Endodermal cell (in vitro differentiated cells): ENCODE measurements at regions not wholly inside any gene's neighbourhood (a gene's known extent, or its start where the extent isn't known, plus 50 kb on each side); places are given as distances from the start of the nearest gene placed in this dataset.

ENCODE experiments used
- DNase-seq: peaks from one replicate; pipeline ENCODE4 v3.0.0-alpha.2; 2017
- H3K27ac ChIP-seq: 2 replicates; pipeline ENCODE4 v1.5.1; 2013; ENCODE audit warnings: mild to moderate bottlenecking, low read depth, low read length, moderate library complexity
- H3K27me3 ChIP-seq: 2 replicates; pipeline ENCODE4 v1.6.1; 2013; ENCODE audit warnings: mild to moderate bottlenecking, low read length, moderate library complexity; ENCODE audit not compliant: insufficient read depth, control insufficient read depth, poor library complexity, severe bottlenecking
- H3K36me3 ChIP-seq: 2 replicates; pipeline ENCODE4 v1.7.0; 2013; ENCODE audit warnings: mild to moderate bottlenecking, low read length, moderate library complexity; ENCODE audit not compliant: control insufficient read depth, insufficient read depth
- H3K4me1 ChIP-seq: one replicate; pipeline ENCODE4 v1.7.0; 2013; ENCODE audit warnings: low read length; ENCODE audit not compliant: control insufficient read depth, insufficient read depth
- H3K4me3 ChIP-seq: 2 replicates; pipeline ENCODE4 v1.5.1; 2013; ENCODE audit warnings: mild to moderate bottlenecking, low read length, moderate library complexity
- H3K9ac ChIP-seq: 2 replicates; pipeline ENCODE4 v1.6.1; 2013; ENCODE audit warnings: mild to moderate bottlenecking, low read length, moderate library complexity; ENCODE audit not compliant: poor library complexity, severe bottlenecking; ENCODE audit errors: extremely low read depth
- H3K9me3 ChIP-seq: 2 replicates; pipeline ENCODE4 v1.6.1; 2013; ENCODE audit warnings: mild to moderate bottlenecking, low read length, moderate library complexity; ENCODE audit not compliant: control insufficient read depth
- H3K27ac Mint-ChIP-seq: 2 replicates; pipeline ENCODE4 v1.8.0; 2020; ENCODE audit warnings: mixed read lengths
- H3K27me3 Mint-ChIP-seq: 2 replicates; pipeline ENCODE4 v1.8.0; 2021; ENCODE audit warnings: mild to moderate bottlenecking, mixed read lengths; ENCODE audit not compliant: insufficient read depth
- H3K36me3 Mint-ChIP-seq: 2 replicates; pipeline ENCODE4 v1.8.0; 2020; ENCODE audit warnings: low read depth, mixed read lengths
- H3K4me1 Mint-ChIP-seq: 2 replicates; pipeline ENCODE4 v1.8.0; 2020; ENCODE audit warnings: mixed read lengths
- H3K4me3 Mint-ChIP-seq: 2 replicates; pipeline ENCODE4 v1.8.0; 2020; ENCODE audit warnings: mild to moderate bottlenecking, moderate library complexity, mixed read lengths
- H3K9me3 Mint-ChIP-seq: 2 replicates; pipeline ENCODE4 v1.8.0; 2020; ENCODE audit warnings: mild to moderate bottlenecking, mixed read lengths
- WGBS, 2 experiments: methylation state at CpG; one replicate each; pipeline versions ENCODE4 v1.1.5 to v1.1.7; 2013; ENCODE audit warnings: missing lambda C conversion rate in 2 of 2, mixed read lengths in 1 of 2; ENCODE audit not compliant: insufficient coverage in 1 of 2, insufficient read length in 1 of 2; 5-methylcytosine and 5-hydroxymethylcytosine counted together
- TF ChIP-seq, protein P1 (sequence below): fragments of 200-600 bp; sonication (generic); conservative IDR thresholded peaks from 2 replicates; pipeline ENCODE4 v1.5.0; 2021; ENCODE audit warnings: antibody characterized with exemption, mild to moderate bottlenecking

GRCh38 chr3:61415201-61415600 lies 146.2 kb upstream of the PTPRG start:
- H3K4me1 Mint-ChIP-seq, result no peaks in the 10 kb centered on the region
- Histone ChIP-seq H3K4me1 (no peaks in the 10 kb centered on the region), H3K27ac (no peak overlapping the region), H3K9me3 (no peaks in the 10 kb centered on the region), H3K4me3 (no peak overlapping the region), H3K36me3 (no peaks in the 10 kb centered on the region), H3K27me3 (no peaks in the 10 kb centered on the region), H3K9ac (no peak overlapping the region)
- no peaks in the 10 kb centered on the region for H3K9me3 Mint-ChIP-seq
- 67 to 100% methylated on average over 1 to 2 of the region's 2 CpGs for WGBS, 2 experiments
- H3K36me3 Mint-ChIP-seq, result no peaks in the 10 kb centered on the region
- no peak for DNase-seq
- TF ChIP-seq, protein P1, sequence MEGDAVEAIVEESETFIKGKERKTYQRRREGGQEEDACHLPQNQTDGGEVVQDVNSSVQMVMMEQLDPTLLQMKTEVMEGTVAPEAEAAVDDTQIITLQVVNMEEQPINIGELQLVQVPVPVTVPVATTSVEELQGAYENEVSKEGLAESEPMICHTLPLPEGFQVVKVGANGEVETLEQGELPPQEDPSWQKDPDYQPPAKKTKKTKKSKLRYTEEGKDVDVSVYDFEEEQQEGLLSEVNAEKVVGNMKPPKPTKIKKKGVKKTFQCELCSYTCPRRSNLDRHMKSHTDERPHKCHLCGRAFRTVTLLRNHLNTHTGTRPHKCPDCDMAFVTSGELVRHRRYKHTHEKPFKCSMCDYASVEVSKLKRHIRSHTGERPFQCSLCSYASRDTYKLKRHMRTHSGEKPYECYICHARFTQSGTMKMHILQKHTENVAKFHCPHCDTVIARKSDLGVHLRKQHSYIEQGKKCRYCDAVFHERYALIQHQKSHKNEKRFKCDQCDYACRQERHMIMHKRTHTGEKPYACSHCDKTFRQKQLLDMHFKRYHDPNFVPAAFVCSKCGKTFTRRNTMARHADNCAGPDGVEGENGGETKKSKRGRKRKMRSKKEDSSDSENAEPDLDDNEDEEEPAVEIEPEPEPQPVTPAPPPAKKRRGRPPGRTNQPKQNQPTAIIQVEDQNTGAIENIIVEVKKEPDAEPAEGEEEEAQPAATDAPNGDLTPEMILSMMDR, result no peak
- no peak overlapping the region for H3K27ac Mint-ChIP-seq
- H3K4me3 Mint-ChIP-seq, result no peak overlapping the region
- H3K27me3 Mint-ChIP-seq, result no peaks in the 10 kb centered on the region

- no CpG with 5 or more reads among the region's 1 CpG for WGBS, 2 experiments
- H3K4me3 Mint-ChIP-seq, result no peak overlapping the region
Measured at GRCh38 chr3:61416618-61417017, 144.8 kb upstream of the PTPRG start.

DNA sequence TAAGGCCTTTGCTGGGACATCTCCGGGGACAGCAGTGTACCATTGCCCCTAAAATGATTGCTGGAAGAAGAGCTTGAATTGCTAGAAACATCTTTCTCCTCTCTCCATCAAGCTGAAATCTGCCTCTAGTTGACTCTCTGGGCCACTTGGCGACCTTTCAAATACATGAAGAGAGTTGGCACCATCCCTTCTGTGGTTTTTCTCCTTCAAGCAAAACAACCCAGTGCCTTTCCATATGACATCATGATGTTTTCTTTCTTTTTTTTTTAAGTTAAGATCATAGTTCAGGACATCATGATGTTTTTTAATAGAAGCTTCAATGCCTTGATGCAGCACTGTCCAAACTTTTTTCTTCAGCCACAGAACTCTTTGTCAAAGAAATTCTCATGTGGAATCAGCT lies 144.0 kb upstream of the PTPRG start:
- DNase-seq, result no peak
- no peak overlapping the region for H3K27ac ChIP-seq
- H3K9ac ChIP-seq, result no peak overlapping the region
- no peak overlapping the region for H3K4me3 ChIP-seq
- TF ChIP-seq, protein P1, result no peak
- no peak overlapping the region for H3K27ac Mint-ChIP-seq
- H3K4me3 Mint-ChIP-seq, result no peak overlapping the region
- H3K9me3 Mint-ChIP-seq, result no peaks in the 10 kb centered on the region
- no peaks in the 10 kb centered on the region for H3K4me1 ChIP-seq
- no peaks in the 10 kb centered on the region for H3K36me3 Mint-ChIP-seq
- no peaks in the 10 kb centered on the region for H3K4me1 Mint-ChIP-seq
- WGBS, 2 experiments, result 91 to 92% methylated on average over 2 of the region's 2 CpGs
- no peaks in the 10 kb centered on the region for H3K36me3 ChIP-seq
- H3K27me3 ChIP-seq, result no peaks in the 10 kb centered on the region
- no peaks in the 10 kb centered on the region for H3K27me3 Mint-ChIP-seq
- H3K9me3 ChIP-seq, result no peaks in the 10 kb centered on the region

More at GRCh38 chr3:61416618-61417017, 144.8 kb upstream of the PTPRG start:
- no peak overlapping the region for H3K27ac ChIP-seq
- Mint-ChIP-seq H3K27ac (no peak overlapping the region), H3K9me3 (no peaks in the 10 kb centered on the region), H3K27me3 (no peaks in the 10 kb centered on the region), H3K4me1 (no peaks in the 10 kb centered on the region), H3K36me3 (no peaks in the 10 kb centered on the region)
- TF ChIP-seq, protein P1, result no peak
- H3K4me1 ChIP-seq, result no peaks in the 10 kb centered on the region
- H3K9me3 ChIP-seq, result no peaks in the 10 kb centered on the region
- H3K36me3 ChIP-seq, result no peaks in the 10 kb centered on the region
- no peak overlapping the region for H3K4me3 ChIP-seq
- DNase-seq, result no peak
- H3K27me3 ChIP-seq, result no peaks in the 10 kb centered on the region
- H3K9ac ChIP-seq, result no peak overlapping the region
